ENCODE measurements at regions not wholly inside any gene's neighbourhood (a gene's known extent, or its start where the extent isn't known, plus 50 kb on each side); places are given as distances from the start of the nearest gene placed in this dataset.
"Not testable (repeated sequence)": the region's sequence is repeated elsewhere in the genome, so short reads cannot be mapped to it uniquely, and the experiment has no call there.

GRCh38 chr3:81841540-81841939, 80.1 kb upstream of the GBE1 start:
- H3K36me3 ChIP-seq = no peaks in the 10 kb centered on the region
- TF ChIP-seq CTCF (IDR thresholded peaks at IDR 0.05) (no peak), POLR2A (IDR thresholded peaks at IDR 0.05) (no peak)
- peaks cover 0 to 4% (median 0%) of the 10 kb centered on the region in 3 donors for H3K4me1 ChIP-seq
- no peak overlapping the region for H3K4me3 ChIP-seq
- WGBS, 2 donors = 15 to 23% methylated on average over 2 of the region's 2 CpGs
- H3K9me3 ChIP-seq = no peaks in the 10 kb centered on the region
- H3K27ac ChIP-seq = no peak overlapping the region
- intact Hi-C loops (cut with DNase I) = no loop called here
- no peaks in the 10 kb centered on the region for H3K27me3 ChIP-seq
- DNase-seq = no peak

DNA sequence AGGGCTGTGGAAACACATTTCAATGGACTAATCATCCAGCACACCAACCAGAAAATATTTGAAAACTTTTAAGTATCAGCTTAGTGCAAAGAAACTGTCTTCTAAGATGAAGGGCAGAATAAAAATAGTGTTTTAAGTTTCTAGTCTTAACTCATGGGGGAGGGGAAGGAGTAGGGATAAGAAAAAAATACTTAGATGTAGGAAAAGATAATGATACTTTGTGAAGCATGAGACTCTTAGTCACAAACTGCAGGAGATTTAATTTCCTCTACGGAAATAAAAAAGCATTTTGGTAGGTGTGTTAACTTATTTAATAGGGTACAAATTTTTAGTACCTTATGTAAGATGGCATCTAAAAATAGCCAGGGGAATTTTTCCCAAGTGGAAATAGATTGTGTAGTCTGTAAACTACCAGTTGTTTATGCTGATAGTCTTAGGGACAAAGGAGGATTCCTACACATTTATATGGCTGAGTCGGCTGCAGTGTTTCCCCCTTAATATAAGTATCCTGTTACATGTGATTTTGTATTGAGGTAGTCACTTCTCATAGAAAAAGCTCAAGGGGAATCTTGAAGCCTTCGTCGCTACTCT, 78.2 kb upstream of the GBE1 start:
- H3K27me3 ChIP-seq = no peaks in the 10 kb centered on the region
- no peak for TF ChIP-seq CTCF (IDR thresholded peaks at IDR 0.05)
- no peak for TF ChIP-seq POLR2A (IDR thresholded peaks at IDR 0.05)
- no peak for DNase-seq
- peaks cover 0 to 4% (median 0%) of the 10 kb centered on the region in 3 donors for H3K4me1 ChIP-seq
- H3K4me3 ChIP-seq = no peak overlapping the region
- no peaks in the 10 kb centered on the region for H3K9me3 ChIP-seq
- H3K27ac ChIP-seq = no peak overlapping the region
- intact Hi-C loops (cut with DNase I) = no loop called here
- H3K36me3 ChIP-seq = no peaks in the 10 kb centered on the region
- 78 to 79% methylated on average over 4 of the region's 4 CpGs for WGBS, 2 donors

GRCh38 chr3:81838457-81838856, 77.0 kb upstream of the GBE1 start:
- 55 to 73% methylated on average over 1 of the region's 1 CpG for WGBS, 2 donors
- TF ChIP-seq POLR2A (IDR thresholded peaks at IDR 0.05) (no peak), CTCF (IDR thresholded peaks at IDR 0.05) (no peak)
- intact Hi-C loops (cut with DNase I) = no loop called here
- Histone ChIP-seq H3K4me1 (peaks cover 0 to 4% (median 0%) of the 10 kb centered on the region in 3 donors), H3K27ac (no peak overlapping the region), H3K9me3 (no peaks in the 10 kb centered on the region), H3K4me3 (no peak overlapping the region), H3K36me3 (no peaks in the 10 kb centered on the region), H3K27me3 (no peaks in the 10 kb centered on the region)
- DNase-seq = no peak

GRCh38 chr3:81837071-81837593, 75.7 kb upstream of the GBE1 start:
- TF ChIP-seq CTCF (IDR thresholded peaks at IDR 0.05) (no peak), POLR2A (IDR thresholded peaks at IDR 0.05) (no peak)

GRCh38 chr3:81829937-81830336, 68.5 kb upstream of the GBE1 start:
- TF ChIP-seq POLR2A (IDR thresholded peaks at IDR 0.05) = no peak
- TF ChIP-seq CTCF (IDR thresholded peaks at IDR 0.05) = no peak
- Histone ChIP-seq H3K9me3 (no peaks in the 10 kb centered on the region), H3K4me3 (no peak overlapping the region), H3K27me3 (no peaks in the 10 kb centered on the region), H3K36me3 (no peaks in the 10 kb centered on the region), H3K27ac (no peak overlapping the region), H3K4me1 (no peaks in the 10 kb centered on the region)
- intact Hi-C loops (cut with DNase I) = no loop called here
- no peak for DNase-seq

More at GRCh38 chr3:81837071-81837593, 75.7 kb upstream of the GBE1 start:
- H3K27ac ChIP-seq = no peak overlapping the region
- DNase-seq = no peak
- no peaks in the 10 kb centered on the region for H3K9me3 ChIP-seq
- peaks cover 0 to 4% (median 0%) of the 10 kb centered on the region in 3 donors for H3K4me1 ChIP-seq
- H3K36me3 ChIP-seq = no peaks in the 10 kb centered on the region
- no peak overlapping the region for H3K4me3 ChIP-seq
- intact Hi-C loops (cut with DNase I) = no loop called here
- 30 to 52% methylated on average over 6 of the region's 6 CpGs for WGBS, 2 donors
- no peaks in the 10 kb centered on the region for H3K27me3 ChIP-seq

DNA sequence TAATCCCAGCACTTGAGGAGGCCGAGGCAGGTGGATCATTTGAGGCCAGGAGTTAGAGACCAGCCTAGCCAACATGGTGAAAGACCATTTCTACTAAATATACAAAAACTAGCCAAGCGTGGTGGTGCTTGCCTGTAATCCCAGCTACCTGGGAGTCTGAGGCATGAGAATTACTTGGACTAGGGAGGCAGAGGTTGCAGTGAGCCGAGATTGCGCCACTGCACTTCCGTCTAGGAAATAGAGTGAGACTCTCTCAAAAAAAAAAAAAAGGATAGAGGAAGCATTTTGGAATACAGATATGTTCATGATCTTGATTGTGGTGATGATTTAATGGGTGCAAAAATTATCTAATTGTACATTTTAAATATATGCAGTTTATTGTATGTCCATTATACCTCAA, 67.8 kb upstream of the GBE1 start:
- H3K4me1 ChIP-seq; H3K27me3 ChIP-seq; H3K36me3 ChIP-seq; H3K9me3 ChIP-seq; H3K4me3 ChIP-seq; H3K27ac ChIP-seq; DNase-seq; intact Hi-C loops (cut with DNase I): not testable (repeated sequence)
- WGBS, 2 donors = 82 to 89% methylated on average over 5 of the region's 5 CpGs
